ENCODE measurements at regions not wholly inside any gene's neighbourhood (a gene's known extent, or its start where the extent isn't known, plus 50 kb on each side); places are given as distances from the start of the nearest gene placed in this dataset.

DNA sequence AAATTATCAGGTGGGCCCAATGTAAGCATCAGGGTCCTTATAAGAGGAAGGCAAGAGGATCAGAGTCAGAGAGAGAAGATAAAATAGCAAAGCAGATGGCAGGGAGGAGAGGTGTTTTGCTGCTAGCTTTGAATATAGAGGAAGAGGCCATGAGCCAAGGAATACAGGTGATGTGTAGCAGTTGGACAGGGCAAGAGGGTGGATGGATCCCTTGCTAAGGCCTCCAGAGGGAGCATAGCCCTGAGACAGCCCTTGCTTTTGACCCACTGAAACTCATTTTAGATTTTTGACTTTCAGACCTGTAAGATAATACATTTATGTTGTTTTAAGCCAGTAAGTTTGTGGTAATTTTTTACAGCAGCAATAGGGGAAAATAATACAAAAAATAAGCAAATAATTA lies 116.6 kb upstream of the PARD3B start:
- in situ Hi-C loops (cut with MboI; ENCODE audit: low pct_ligation_motif_present in 1 of 4, low pct_unique_long_range_greater_than_20kb in 1 of 4, low sequenced_read_pairs in 3 of 4) (no loop called here), intact Hi-C loops (cut with DNase I; ENCODE audit: low total_unique reads) (loop anchor here (5.0 kb wide), 1 partner anchor 879 kb away; no protein-coding TSS in a partner anchor)
- Histone ChIP-seq H3K9me3 (peaks cover 7 to 12% of the 10 kb centered on the region in 2 donors), H3K36me3 (no peaks in the 10 kb centered on the region), H3K4me3 (no peak overlapping the region), H3K27me3 (no peaks in the 10 kb centered on the region), H3K4me1 (no peaks in the 10 kb centered on the region), H3K27ac (no peak overlapping the region)
- DNase-seq, result no peak
- no peak for TF ChIP-seq EP300 (IDR thresholded peaks at IDR 0.05; ENCODE audit: low read depth)
- TF ChIP-seq, protein P1, sequence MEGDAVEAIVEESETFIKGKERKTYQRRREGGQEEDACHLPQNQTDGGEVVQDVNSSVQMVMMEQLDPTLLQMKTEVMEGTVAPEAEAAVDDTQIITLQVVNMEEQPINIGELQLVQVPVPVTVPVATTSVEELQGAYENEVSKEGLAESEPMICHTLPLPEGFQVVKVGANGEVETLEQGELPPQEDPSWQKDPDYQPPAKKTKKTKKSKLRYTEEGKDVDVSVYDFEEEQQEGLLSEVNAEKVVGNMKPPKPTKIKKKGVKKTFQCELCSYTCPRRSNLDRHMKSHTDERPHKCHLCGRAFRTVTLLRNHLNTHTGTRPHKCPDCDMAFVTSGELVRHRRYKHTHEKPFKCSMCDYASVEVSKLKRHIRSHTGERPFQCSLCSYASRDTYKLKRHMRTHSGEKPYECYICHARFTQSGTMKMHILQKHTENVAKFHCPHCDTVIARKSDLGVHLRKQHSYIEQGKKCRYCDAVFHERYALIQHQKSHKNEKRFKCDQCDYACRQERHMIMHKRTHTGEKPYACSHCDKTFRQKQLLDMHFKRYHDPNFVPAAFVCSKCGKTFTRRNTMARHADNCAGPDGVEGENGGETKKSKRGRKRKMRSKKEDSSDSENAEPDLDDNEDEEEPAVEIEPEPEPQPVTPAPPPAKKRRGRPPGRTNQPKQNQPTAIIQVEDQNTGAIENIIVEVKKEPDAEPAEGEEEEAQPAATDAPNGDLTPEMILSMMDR (IDR thresholded peaks at IDR 0.05), result no peak
- no peak for TF ChIP-seq POLR2A (IDR thresholded peaks at IDR 0.05)
- no peak for TF ChIP-seq POLR2AphosphoS5 (IDR thresholded peaks at IDR 0.05)

DNA sequence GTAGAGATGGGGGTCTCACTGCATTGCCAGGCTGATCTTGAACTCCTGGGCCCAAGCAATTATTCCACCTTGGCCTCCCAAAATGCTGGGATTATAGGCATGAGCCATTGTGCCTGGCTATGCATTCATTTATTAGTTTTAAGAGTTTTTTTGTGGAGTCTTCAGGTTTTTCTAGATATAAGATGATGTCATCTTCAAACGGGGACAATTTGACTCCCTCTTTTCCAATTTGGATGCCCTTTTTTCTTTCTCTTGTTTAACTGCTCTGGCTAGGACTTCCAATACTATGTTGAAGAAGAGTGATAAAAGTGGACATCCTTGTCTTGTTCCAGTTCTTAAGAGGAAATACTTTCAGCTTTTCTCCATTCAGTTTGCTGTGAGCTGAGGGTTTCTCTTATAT lies 113.7 kb upstream of the PARD3B start:
- Histone ChIP-seq H3K36me3 (no peaks in the 10 kb centered on the region), H3K4me1 (no peaks in the 10 kb centered on the region), H3K9me3 (peaks cover 7 to 12% of the 10 kb centered on the region in 2 donors), H3K4me3 (no peak overlapping the region), H3K27ac (no peak overlapping the region), H3K27me3 (no peaks in the 10 kb centered on the region)
- in situ Hi-C loops (cut with MboI; ENCODE audit: low pct_ligation_motif_present in 1 of 4, low pct_unique_long_range_greater_than_20kb in 1 of 4, low sequenced_read_pairs in 3 of 4), result no loop called here
- TF ChIP-seq POLR2AphosphoS5 (IDR thresholded peaks at IDR 0.05) (no peak), POLR2A (IDR thresholded peaks at IDR 0.05) (no peak), EP300 (IDR thresholded peaks at IDR 0.05; ENCODE audit: low read depth) (no peak)
- TF ChIP-seq, protein P1 (IDR thresholded peaks at IDR 0.05), result no peak
- WGBS, 2 donors (ENCODE audit: low coverage in 1 of 2), result 84% methylated on average over 1 of the region's 1 CpG; no CpG with 5 or more reads in 1 of the 2 donors
- intact Hi-C loops (cut with DNase I; ENCODE audit: low total_unique reads), result no loop called here
- DNase-seq, result no peak

DNA sequence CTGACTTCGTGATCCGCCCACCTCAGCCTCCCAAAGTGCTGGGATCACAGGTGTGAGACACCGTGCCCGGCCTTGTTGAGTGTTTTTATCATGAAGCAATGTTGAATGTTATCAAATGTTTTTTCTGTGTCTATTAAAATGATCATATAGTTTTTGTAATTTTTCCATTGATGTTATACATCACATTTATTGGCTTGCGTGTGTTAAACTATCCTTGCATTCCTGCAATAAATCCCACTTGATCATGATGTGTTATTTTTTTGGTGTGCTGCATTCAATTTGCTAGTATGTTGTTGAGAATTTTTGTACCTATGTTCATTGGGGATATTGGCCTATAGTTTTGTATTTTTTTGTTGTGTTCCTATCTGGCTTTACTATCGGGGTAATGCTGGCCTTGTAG lies 113.1 kb upstream of the PARD3B start:
- H3K4me1 ChIP-seq, result no peaks in the 10 kb centered on the region
- no peaks in the 10 kb centered on the region for H3K27me3 ChIP-seq
- peaks cover 7 to 12% of the 10 kb centered on the region in 2 donors for H3K9me3 ChIP-seq
- in situ Hi-C loops (cut with MboI; ENCODE audit: low pct_ligation_motif_present in 1 of 4, low pct_unique_long_range_greater_than_20kb in 1 of 4, low sequenced_read_pairs in 3 of 4) (no loop called here), intact Hi-C loops (cut with DNase I; ENCODE audit: low total_unique reads) (no loop called here)
- H3K27ac ChIP-seq, result no peak overlapping the region
- 93 to 98% methylated on average over 6 of the region's 6 CpGs for WGBS, 2 donors (ENCODE audit: low coverage in 1 of 2)
- H3K4me3 ChIP-seq, result no peak overlapping the region
- TF ChIP-seq POLR2AphosphoS5 (IDR thresholded peaks at IDR 0.05), result no peak
- no peaks in the 10 kb centered on the region for H3K36me3 ChIP-seq
- no peak for DNase-seq

DNA sequence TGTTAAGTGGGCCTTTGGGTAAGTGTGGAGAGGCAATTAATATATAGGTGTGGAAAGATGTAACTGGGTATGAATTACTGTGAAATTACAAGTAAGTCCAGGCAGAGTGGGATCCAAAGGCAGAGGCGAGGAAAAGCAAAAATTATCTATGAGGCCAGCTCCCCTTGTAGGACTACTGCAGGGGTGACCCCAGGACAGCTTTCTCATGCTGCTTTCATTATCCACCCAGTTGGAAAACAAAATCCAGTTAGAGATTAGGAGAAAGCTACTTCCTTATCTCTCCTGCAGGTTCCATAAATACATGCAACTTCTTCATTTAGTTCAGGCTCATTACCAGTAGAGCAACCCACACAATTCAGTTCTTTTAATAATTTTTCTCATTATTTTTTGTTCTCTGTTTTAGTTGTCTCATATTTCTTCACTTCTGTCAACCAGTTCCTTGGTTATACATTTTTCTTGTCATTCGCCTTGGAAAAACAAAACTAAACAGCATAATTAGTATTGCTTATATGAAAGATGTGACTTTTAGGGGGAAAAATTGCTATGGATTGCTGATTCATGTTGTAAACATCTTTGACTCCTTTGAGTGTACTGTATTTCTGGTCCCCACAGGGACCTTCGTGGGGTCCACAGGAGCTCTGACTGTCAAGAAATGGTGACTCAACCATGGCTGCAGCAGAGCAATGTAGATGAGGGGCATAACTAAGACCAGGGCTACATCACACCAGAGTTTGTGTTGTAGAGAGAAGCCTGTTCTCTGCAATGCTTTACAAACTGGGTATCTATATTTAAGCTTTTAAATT lies 110.4 kb upstream of the PARD3B start:
- intact Hi-C loops (cut with DNase I; ENCODE audit: low total_unique reads), result no loop called here
- H3K27ac ChIP-seq, result no peak overlapping the region
- in situ Hi-C loops (cut with MboI; ENCODE audit: low pct_ligation_motif_present in 1 of 4, low pct_unique_long_range_greater_than_20kb in 1 of 4, low sequenced_read_pairs in 3 of 4), result no loop called here
- no peaks in the 10 kb centered on the region for H3K27me3 ChIP-seq
- no peaks in the 10 kb centered on the region for H3K4me1 ChIP-seq
- H3K9me3 ChIP-seq, result peaks cover 7 to 12% of the 10 kb centered on the region in 2 donors
- no peak overlapping the region for H3K4me3 ChIP-seq
- TF ChIP-seq POLR2AphosphoS5 (IDR thresholded peaks at IDR 0.05) (no peak), EP300 (IDR thresholded peaks at IDR 0.05; ENCODE audit: low read depth) (no peak), POLR2A (IDR thresholded peaks at IDR 0.05) (no peak)
- TF ChIP-seq, protein P1 (IDR thresholded peaks at IDR 0.05), result no peak
- DNase-seq, result no peak
- no peaks in the 10 kb centered on the region for H3K36me3 ChIP-seq
- 77 to 78% methylated on average over 3 of the region's 3 CpGs for WGBS, 2 donors (ENCODE audit: low coverage in 1 of 2)
